RWPE1 (cell line): ENCODE measurements at regions not wholly inside any gene's neighbourhood (a gene's known extent, or its start where the extent isn't known, plus 50 kb on each side); places are given as distances from the start of the nearest gene placed in this dataset.

ENCODE experiments used
- CTCF ChIA-PET: fragments of 350-600 bp; sonication (Branson Sonifier 250); formaldehyde crosslinking; extraction: SDS; loops from one replicate; lab custom pipeline; 2021; lab: Yijun Ruan, JAX
- POLR2A ChIA-PET: fragments of 400-600 bp; formaldehyde crosslinking; extraction: SDS; loops from one replicate; lab custom pipeline; 2020; ENCODE audit warnings: antibody characterized with exemption; ENCODE audit not compliant: low non-redundant PET; lab: Yijun Ruan, JAX
- DNase-seq: peaks from one replicate; pipeline ENCODE4 v3.0.0; 2012; ENCODE audit warnings: low spot score
- H3K27ac ChIP-seq: fragments of 450-650 bp; 2 replicates; pipeline ENCODE4 v1.5.1; 2017
- CTCF ChIP-seq: fragments of 450-650 bp; conservative IDR thresholded peaks from 2 replicates; pipeline ENCODE4 v1.5.1; 2017; ENCODE audit warnings: low read depth, mild to moderate bottlenecking

GRCh38 chr1:79988401-79988800 lies 981.9 kb upstream of the ADGRL4 start:
- CTCF ChIA-PET, result no interaction called here
- no peak for DNase-seq
- H3K27ac ChIP-seq, result no peak overlapping the region
- POLR2A ChIA-PET, result no interaction called here
- TF ChIP-seq CTCF, result no peak

DNA sequence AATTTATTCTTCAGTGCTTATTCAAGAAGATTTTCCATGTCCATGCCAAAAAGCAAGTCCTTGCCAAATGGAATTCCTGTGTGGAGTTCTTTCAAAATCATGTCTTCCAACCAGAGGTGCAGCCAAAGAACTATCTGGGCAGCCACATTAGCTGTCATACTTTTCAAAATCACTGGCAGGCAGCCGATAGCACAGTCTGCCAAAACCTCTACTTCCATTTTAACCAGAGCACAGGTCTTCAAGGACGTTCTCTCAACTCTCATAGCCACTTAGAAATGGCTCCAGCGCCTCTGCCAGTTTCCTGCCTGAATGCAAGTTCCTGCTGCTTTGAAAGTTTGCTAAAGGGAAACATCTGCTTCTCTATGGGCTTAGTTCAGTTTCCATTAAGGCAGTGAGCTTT lies 975.7 kb upstream of the ADGRL4 start:
- TF ChIP-seq CTCF, result no peak
- CTCF ChIA-PET, result interaction anchor here (0.7 kb wide), 1 partner anchor 9 kb away, joined by 4 read pairs; no protein-coding TSS in a partner anchor
- H3K27ac ChIP-seq, result no peak overlapping the region; the same call in 1 of the 2 replicates
- no peak for DNase-seq
- POLR2A ChIA-PET, result no interaction called here

- CTCF ChIA-PET, result no interaction called here
- TF ChIP-seq CTCF, result no peak
- POLR2A ChIA-PET, result no interaction called here
- H3K27ac ChIP-seq, result no peak overlapping the region
- no peak for DNase-seq
Observed at GRCh38 chr1:79981481-79981880, 975.0 kb upstream of the ADGRL4 start.

- POLR2A ChIA-PET, result no interaction called here
- TF ChIP-seq CTCF, result no peak
Observed at GRCh38 chr1:79979346-79979745, 972.8 kb upstream of the ADGRL4 start.

DNA sequence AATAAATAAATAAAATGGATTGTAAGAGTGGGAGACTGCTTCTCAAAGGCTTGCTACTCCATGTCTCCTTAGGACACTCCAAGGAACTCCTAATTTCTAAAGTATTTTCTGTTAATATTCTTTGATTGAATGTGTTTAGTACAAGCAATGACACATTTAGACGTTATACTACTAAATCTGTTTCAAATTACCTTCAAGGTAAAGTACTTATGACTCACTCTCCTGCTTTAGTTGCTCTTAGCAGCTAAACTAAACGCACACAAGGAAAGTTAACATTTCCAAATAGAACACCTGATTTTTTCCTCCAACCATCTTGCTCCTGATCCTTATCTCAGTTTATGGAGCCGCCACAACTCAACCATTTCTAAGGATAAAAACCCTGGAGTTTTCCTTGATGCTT lies 969.8 kb upstream of the ADGRL4 start:
- ChIA-PET POLR2A (no interaction called here), CTCF (no interaction called here)
- no peak for DNase-seq
- TF ChIP-seq CTCF, result no peak
- no peak overlapping the region for H3K27ac ChIP-seq

More at GRCh38 chr1:79979346-79979745, 972.8 kb upstream of the ADGRL4 start:
- no peak for DNase-seq
- CTCF ChIA-PET, result no interaction called here
- no peak overlapping the region for H3K27ac ChIP-seq

DNA sequence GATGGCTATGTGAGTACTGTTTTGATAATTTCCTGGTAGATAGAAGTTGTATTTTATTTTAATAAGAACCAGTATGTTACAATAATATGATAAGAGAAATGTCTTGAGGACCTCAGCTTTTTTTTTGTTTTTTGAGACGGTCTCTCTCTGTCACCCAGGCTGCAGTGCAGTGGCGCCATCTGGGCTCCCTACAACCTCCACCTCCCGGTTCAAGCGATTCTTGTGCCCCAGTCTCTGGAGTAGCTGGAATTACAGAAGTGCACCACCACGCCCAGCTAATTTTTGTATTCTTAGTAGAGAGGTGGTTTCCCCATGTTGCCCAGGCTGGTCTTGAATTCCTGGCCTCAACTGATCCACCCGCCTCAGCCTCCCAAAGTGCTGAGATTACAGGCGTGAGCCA lies 968.1 kb upstream of the ADGRL4 start:
- ChIA-PET CTCF (no interaction called here), POLR2A (no interaction called here)
- DNase-seq, result no peak
- no peak for TF ChIP-seq CTCF
- no peak overlapping the region for H3K27ac ChIP-seq

DNA sequence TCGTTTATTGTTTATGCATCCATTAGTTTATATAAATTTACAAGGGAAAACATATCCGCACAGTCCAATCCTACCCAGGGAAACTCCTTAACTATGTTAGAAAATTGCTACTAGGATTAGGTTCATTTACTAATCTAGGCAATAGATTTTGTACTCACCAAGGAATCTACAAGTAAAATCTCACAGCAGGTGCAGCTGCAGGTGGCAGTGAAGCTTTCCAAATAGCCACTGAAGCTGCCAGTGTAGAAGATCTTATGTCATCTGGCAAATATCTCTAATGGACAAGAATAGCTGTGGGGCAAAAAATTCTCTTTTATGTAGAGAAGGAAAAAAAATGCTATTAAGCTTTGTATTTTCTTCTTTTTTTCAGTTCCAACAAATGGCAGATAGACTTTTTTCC lies 963.4 kb upstream of the ADGRL4 start:
- no peak overlapping the region for H3K27ac ChIP-seq
- TF ChIP-seq CTCF, result no peak
- ChIA-PET POLR2A (no interaction called here), CTCF (interaction anchor here (0.7 kb wide), 2 partner anchors 139 to 182 kb away, joined by 3 to 4 read pairs; no protein-coding TSS in a partner anchor)
- no peak for DNase-seq
